ENCODE measurements at regions not wholly inside any gene's neighbourhood (a gene's known extent, or its start where the extent isn't known, plus 50 kb on each side); places are given as distances from the start of the nearest gene placed in this dataset.
"Not testable (repeated sequence)": the region's sequence is repeated elsewhere in the genome, so short reads cannot be mapped to it uniquely, and the experiment has no call there.

DNA sequence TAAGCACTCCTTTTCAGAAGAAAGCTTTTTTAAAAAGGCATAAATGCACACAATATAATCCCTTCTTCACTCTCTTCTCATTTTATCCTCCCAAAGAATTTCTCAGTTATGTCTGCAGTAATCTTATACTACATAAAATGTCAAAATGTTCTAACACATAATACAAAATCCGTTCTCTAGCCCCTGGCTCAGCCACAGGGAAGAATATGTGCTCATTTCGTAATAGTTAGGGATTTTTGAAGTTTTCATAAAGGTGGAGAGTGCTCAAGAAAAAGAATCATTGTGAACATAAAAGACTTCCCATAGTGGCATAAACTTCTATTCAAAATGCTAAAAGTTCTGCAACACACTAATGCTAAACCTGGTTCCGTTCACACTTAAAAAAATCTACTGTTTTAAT is 1410.7 kb upstream of the C9orf72 start (continued):
- TF ChIP-seq, protein P1, sequence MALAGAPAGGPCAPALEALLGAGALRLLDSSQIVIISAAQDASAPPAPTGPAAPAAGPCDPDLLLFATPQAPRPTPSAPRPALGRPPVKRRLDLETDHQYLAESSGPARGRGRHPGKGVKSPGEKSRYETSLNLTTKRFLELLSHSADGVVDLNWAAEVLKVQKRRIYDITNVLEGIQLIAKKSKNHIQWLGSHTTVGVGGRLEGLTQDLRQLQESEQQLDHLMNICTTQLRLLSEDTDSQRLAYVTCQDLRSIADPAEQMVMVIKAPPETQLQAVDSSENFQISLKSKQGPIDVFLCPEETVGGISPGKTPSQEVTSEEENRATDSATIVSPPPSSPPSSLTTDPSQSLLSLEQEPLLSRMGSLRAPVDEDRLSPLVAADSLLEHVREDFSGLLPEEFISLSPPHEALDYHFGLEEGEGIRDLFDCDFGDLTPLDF (CRISPR knock-in tag; IDR thresholded peaks at IDR 0.05): no peak
- TF ChIP-seq ZNF776 (CRISPR knock-in tag; IDR thresholded peaks at IDR 0.05): no peak
- TF ChIP-seq ZNF180 (CRISPR knock-in tag; IDR thresholded peaks at IDR 0.05; ENCODE audit: borderline replicate concordance, low read depth): no peak
- TF ChIP-seq ZNF562 (CRISPR knock-in tag; IDR thresholded peaks at IDR 0.05; ENCODE audit: borderline replicate concordance): no peak
- no peak for TF ChIP-seq SCMH1 (CRISPR knock-in tag; IDR thresholded peaks at IDR 0.05; ENCODE audit: borderline replicate concordance)
- no peak for TF ChIP-seq KLF11 (CRISPR knock-in tag; IDR thresholded peaks at IDR 0.05)
- TF ChIP-seq, protein P2, sequence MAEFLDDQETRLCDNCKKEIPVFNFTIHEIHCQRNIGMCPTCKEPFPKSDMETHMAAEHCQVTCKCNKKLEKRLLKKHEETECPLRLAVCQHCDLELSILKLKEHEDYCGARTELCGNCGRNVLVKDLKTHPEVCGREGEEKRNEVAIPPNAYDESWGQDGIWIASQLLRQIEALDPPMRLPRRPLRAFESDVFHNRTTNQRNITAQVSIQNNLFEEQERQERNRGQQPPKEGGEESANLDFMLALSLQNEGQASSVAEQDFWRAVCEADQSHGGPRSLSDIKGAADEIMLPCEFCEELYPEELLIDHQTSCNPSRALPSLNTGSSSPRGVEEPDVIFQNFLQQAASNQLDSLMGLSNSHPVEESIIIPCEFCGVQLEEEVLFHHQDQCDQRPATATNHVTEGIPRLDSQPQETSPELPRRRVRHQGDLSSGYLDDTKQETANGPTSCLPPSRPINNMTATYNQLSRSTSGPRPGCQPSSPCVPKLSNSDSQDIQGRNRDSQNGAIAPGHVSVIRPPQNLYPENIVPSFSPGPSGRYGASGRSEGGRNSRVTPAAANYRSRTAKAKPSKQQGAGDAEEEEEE (CRISPR knock-in tag; IDR thresholded peaks at IDR 0.05; ENCODE audit: borderline replicate concordance): no peak

GRCh38 chr9:28990009-28990408 is 1416.7 kb upstream of the C9orf72 start:
- H3K27ac ChIP-seq (ENCODE audit: extremely low read length, insufficient read depth, low read length); BruUV-seq (replicated peaks); POLR2A ChIA-PET; ATAC-seq; H3K4me3 ChIP-seq (replicated peaks in 1 of 3; ENCODE audit: insufficient read depth in 1 of 3, low read depth in 2 of 3, low read length in 3 of 3); CTCF ChIA-PET (ENCODE audit: low intra/inter-chr PET ratio, low total read pairs); DNase-seq (ENCODE audit: low spot score); H3K79me2 ChIP-seq (ENCODE audit: insufficient read depth, low read length); H3K9me3 ChIP-seq (ENCODE audit: low read length); in situ Hi-C loops (cut with HindIII; ENCODE audit: extremely low pct_ligation_motif_present, low pct_unique_long_range_greater_than_20kb); H3K27me3 ChIP-seq (ENCODE audit: control insufficient read depth in 1 of 2, insufficient read depth in 2 of 2, low read length in 2 of 2); FAIRE-seq; intact Hi-C loops (cut with micrococcal nuclease; ENCODE audit: unreplicated experiment); H3K9ac ChIP-seq (ENCODE audit: insufficient read depth, low read depth, low read length); H3K4me2 ChIP-seq (ENCODE audit: low read depth, low read length); H4K20me1 ChIP-seq (ENCODE audit: insufficient read depth, low read length); H3K4me1 ChIP-seq (ENCODE audit: insufficient read depth, low read length); H2AFZ ChIP-seq (ENCODE audit: low read length); H3K36me3 ChIP-seq (replicated peaks in 1 of 2; ENCODE audit: control insufficient read depth in 1 of 2, insufficient read depth in 2 of 2, low read length in 2 of 2): not testable (repeated sequence)
- WGBS (ENCODE audit: low lambda C conversion rate): 70% methylated on average over 4 of the region's 12 CpGs
